ENCODE measurements at regions not wholly inside any gene's neighbourhood (a gene's known extent, or its start where the extent isn't known, plus 50 kb on each side); places are given as distances from the start of the nearest gene placed in this dataset.

- TF ChIP-seq REST (IDR thresholded peaks at IDR 0.05; ENCODE audit: insufficient read depth in 1 of 2, low read depth in 2 of 2, low read length in 2 of 2) (no peak), SIN3A (IDR thresholded peaks at IDR 0.05; ENCODE audit: borderline replicate concordance, insufficient read depth, low read length) (peak; percentile 10; the same call in 1 of the 2 replicates), TAF1 (IDR thresholded peaks at IDR 0.05; ENCODE audit: borderline replicate concordance, insufficient read depth, low read length) (no peak)
These were observed 278.6 kb downstream of the ARHGAP12 start for GRCh38 chr10:31650010-31650409.

GRCh38 chr10:31648966-31649365 lies 279.7 kb downstream of the ARHGAP12 start:
- TF ChIP-seq TAF1 (IDR thresholded peaks at IDR 0.05; ENCODE audit: borderline replicate concordance, insufficient read depth, low read length) (no peak), POLR2AphosphoS5 (IDR thresholded peaks at IDR 0.05; ENCODE audit: low read depth, low read length) (no peak), REST (IDR thresholded peaks at IDR 0.05; ENCODE audit: insufficient read depth in 1 of 2, low read depth in 2 of 2, low read length in 2 of 2) (no peak), SIN3A (IDR thresholded peaks at IDR 0.05; ENCODE audit: borderline replicate concordance, insufficient read depth, low read length) (no peak), FOXP2 (optimal IDR thresholded peaks at IDR 0.05; ENCODE audit: borderline replicate concordance, extremely low read depth, extremely low read length, insufficient read depth) (no peak)

DNA sequence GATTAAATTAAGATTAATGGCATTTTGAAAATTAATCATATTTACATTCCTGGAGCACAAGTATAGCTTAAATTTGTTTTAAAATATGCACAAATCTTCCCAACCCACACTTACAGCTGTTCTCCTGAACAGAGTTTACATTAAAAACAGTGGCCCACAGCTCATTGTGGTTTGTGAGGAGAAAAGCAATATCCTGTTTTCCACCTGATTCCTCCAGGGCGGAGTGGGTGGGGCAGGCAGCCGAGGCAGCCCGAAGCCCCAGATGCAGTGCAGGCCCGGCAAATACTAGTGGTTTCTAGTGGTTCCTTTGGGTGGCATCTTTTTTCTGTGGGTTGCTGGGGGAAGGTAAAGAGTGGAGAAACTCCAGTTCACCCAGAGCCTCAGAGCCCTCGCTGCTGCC lies 280.8 kb downstream of the ARHGAP12 start:
- TF ChIP-seq TAF1 (IDR thresholded peaks at IDR 0.05; ENCODE audit: borderline replicate concordance, insufficient read depth, low read length) (no peak), FOXP2 (optimal IDR thresholded peaks at IDR 0.05; ENCODE audit: borderline replicate concordance, extremely low read depth, extremely low read length, insufficient read depth) (no peak), REST (IDR thresholded peaks at IDR 0.05; ENCODE audit: insufficient read depth in 1 of 2, low read depth in 2 of 2, low read length in 2 of 2) (no peak), POLR2AphosphoS5 (IDR thresholded peaks at IDR 0.05; ENCODE audit: low read depth, low read length) (no peak), SIN3A (IDR thresholded peaks at IDR 0.05; ENCODE audit: borderline replicate concordance, insufficient read depth, low read length) (no peak)

- TF ChIP-seq TAF1 (IDR thresholded peaks at IDR 0.05; ENCODE audit: borderline replicate concordance, insufficient read depth, low read length), result no peak
- TF ChIP-seq REST (IDR thresholded peaks at IDR 0.05; ENCODE audit: insufficient read depth in 1 of 2, low read depth in 2 of 2, low read length in 2 of 2), result no peak
- no peak for TF ChIP-seq SIN3A (IDR thresholded peaks at IDR 0.05; ENCODE audit: borderline replicate concordance, insufficient read depth, low read length)
- no peak for TF ChIP-seq FOXP2 (optimal IDR thresholded peaks at IDR 0.05; ENCODE audit: borderline replicate concordance, extremely low read depth, extremely low read length, insufficient read depth)
- TF ChIP-seq POLR2AphosphoS5 (IDR thresholded peaks at IDR 0.05; ENCODE audit: low read depth, low read length), result no peak
These were observed 282.1 kb downstream of the ARHGAP12 start for GRCh38 chr10:31646519-31646918.

- no peak for TF ChIP-seq POLR2AphosphoS5 (IDR thresholded peaks at IDR 0.05; ENCODE audit: low read depth, low read length)
- no peak for TF ChIP-seq FOXP2 (optimal IDR thresholded peaks at IDR 0.05; ENCODE audit: borderline replicate concordance, extremely low read depth, extremely low read length, insufficient read depth)
- TF ChIP-seq TAF1 (IDR thresholded peaks at IDR 0.05; ENCODE audit: borderline replicate concordance, insufficient read depth, low read length), result no peak
- TF ChIP-seq REST (IDR thresholded peaks at IDR 0.05; ENCODE audit: insufficient read depth in 1 of 2, low read depth in 2 of 2, low read length in 2 of 2), result no peak
- TF ChIP-seq SIN3A (IDR thresholded peaks at IDR 0.05; ENCODE audit: borderline replicate concordance, insufficient read depth, low read length), result no peak
These were observed 282.8 kb downstream of the ARHGAP12 start for GRCh38 chr10:31645786-31646185.

Measured in PFSK-1 (cell line).